HUDEP-2 (cell line): ENCODE measurements at regions not wholly inside any gene's neighbourhood (a gene's known extent, or its start where the extent isn't known, plus 50 kb on each side); places are given as distances from the start of the nearest gene placed in this dataset.

Experiments
- DNase-seq, 76 experiments: peaks; one replicate each; lab custom pipeline; 2025; ENCODE audit not compliant: unreplicated experiment in 76 of 76; lab: John Stamatoyannopoulos, UW

DNA sequence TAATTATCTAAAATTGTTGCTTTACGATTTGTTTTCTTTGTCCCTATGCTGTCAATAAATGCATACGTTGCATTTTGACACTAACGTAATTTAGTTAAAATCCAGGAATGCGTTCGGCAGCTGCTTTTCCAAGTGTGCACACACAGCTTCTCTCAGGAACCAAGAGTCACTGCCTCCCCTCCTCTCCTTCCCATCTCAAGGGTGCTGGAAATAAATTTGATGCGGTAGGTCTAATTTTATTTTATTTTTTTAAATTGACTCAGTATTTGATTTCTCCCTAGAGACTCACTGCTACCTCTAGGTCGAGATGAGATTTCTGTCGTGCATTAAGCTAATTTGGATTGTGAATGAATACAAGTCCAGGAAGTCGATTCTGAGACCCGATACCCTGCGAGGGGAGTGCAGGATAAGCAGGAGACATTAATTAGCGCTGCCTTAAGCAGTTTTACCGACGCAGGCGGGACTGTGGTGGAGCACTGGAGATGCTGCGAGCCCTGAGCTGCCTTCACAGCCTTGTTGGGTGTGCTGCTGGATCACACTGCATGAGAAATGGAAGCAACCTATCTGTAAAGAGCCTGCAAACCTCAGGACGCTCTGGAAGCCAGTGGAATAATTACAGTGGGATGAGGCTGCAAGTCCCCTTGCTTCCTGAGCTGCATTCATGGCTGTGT lies 381.2 kb downstream of the C6orf118 start:
- no peak for DNase-seq

DNA sequence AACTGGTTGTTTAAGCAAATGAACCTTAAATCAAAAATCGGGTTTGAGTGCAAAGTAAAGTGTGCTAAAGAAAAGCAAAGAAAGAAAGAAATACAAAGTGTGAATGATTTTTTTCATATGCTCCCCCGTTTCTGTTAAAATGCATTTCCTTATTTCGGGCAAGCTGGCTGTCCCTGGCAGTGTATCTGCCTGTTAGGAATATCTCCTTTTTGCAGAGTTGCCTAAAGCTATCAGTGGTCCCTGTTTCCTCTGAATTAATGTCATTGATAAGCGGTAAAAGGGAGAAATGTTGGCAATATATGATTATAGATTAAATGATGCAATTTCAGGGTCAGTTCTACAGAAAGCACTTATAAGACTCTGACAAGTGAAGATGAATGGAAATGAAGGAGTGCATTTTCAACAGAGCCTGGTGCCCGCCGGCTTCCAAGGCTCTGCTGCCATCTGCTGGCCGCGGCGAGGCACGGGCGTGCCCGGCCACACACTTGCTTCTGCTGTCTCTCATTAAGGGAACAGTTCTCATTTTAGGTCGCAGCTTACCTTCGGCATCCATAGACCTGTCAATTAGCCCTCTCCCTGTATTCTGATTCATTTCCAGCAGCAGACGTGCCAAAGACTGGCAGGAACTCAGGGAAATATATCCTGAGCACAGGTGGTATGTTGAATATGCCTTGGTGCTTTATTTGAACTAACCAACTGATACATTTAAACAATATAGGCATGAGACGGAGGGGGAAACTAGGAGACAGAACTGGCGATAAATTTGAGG lies 381.9 kb downstream of the C6orf118 start:
- DNase-seq, result peak in 47 of 76 experiments; percentile 1 to 69 (median 23)

DNA sequence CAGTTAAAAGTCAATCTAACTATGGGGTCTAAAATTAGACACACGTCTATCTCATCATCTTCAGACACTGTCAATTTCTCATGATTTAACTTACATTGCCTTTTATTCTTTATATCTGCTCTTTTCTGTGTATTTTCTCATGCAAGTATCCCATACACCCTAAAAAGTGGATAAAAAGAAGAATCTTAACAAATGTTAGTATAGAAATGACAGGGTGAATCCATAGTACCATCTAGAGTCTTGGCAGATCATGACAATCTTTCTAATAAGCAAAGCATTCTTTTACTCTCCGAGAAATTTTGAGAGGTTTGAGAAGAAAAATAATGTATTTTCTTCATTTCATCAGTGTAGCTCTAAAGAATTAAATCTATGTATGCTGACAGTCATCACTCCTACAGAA lies 382.7 kb downstream of the C6orf118 start:
- DNase-seq, result no peak

DNA sequence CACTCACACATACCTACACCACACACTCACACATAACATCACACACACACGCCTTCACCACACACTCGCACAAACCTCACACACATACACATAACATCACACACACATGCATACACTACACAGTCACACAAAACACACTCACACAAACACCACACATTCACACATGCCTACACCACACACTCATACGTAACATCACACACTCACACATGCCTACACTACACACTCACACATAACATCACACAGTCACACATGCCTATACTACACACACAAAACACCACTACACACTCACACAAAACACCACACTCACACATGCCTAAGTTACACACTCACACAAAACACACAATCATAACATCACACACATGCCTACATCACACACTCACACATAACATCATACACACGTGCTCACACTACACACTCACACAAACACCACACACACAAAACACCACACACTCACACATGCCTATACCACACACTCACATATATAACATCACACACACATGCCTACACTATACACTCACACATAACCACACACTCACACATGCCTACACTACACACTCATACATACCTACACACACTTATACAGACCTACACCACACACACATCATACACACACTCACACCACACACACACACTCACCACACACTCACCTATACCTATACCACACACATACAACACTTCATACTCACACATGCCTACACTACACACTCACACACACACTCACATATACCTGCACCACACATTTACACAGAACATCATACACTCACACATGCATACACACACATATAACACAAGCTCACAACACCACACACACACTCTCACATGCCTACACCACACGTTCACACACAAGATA lies 383.5 kb downstream of the C6orf118 start:
- no peak for DNase-seq

DNA sequence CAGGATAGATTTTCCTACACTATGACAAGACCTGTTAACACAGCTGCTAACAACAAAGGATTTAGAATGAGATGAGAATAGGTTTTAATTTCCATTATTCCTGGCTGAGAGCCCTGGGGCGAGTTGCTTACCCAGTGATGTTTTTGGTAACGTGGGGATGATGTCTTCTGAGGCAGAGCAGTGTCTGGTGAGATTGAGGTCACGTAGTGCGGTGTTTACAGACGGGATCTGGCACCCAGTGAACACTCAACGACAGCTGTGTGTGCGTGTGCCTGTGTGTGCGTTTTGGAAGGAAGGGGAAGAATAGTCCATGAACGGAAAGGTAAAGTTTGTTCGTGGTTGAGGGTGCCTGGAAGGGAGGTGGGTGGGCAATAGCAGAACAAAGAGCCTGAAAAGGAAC lies 384.7 kb downstream of the C6orf118 start:
- DNase-seq, result no peak

DNA sequence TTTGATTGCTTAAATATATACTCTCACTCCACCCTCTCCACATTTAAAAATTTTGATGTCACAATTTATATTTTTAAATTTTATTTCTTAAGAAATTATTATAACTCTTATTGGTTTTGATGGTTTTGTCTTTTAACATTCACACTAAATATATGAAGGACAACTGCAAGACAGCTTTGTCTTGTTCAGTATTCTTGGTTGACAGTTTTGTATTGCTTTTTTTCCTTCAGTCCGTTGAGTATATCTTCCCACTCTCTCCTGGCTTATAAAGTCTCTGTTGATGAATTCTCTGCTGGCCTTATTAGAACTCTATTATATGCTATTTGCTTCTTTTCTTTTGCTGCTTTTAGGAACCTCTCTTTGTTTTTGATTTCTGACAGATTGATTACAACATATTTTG lies 392.2 kb downstream of the C6orf118 start:
- no peak for DNase-seq

DNA sequence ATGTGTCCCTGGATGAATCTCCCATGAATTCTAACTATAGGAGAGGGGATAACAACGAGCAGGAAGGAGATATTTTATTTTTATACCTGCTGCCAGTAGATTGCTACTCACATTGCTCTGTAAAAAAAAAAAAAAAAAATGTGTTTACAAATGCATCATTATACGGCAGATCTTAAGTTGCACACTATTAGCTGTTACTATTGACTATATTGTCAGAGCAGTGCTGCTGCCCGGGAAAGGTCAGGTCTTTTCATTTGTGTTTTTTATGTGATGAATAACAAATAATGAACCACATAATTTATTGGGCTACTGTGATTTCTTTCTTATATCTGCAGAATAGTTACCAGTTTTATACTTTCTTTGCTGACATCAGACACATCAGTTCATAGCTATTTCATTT lies 393.3 kb downstream of the C6orf118 start:
- no peak for DNase-seq

DNA sequence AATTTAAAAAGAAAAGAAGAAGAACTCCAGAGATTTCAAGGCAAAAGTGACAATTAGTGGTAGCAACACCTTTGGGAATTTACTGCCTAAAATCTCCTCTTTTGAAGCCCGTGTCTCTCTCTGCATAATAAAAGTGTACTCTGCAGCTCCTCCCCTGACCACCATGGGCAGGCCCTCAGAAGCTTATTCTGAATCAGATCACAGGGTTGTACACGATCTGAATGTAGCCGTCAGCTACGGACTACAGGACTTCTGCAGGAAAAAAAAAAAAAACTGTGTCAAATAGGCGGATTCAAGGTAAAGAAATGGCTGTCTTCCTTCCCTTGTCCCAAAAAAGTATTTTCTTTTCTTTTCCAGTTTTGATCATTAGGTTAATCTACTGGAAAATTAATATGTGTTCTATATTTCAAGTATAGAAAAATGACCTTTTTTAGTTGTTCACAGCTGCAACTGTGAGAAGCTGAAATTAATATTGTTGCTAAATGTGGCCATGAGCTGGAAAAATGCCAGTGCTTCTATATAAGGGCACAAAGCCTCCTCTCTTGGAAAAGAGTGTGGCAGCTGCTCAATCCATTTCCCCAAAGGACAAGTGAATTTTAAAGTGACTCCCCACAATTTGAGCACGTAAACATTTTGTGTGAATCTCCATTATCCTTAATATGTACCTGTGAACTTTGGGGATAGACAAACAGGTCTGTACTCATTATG lies 397.4 kb downstream of the C6orf118 start:
- DNase-seq, result no peak

DNA sequence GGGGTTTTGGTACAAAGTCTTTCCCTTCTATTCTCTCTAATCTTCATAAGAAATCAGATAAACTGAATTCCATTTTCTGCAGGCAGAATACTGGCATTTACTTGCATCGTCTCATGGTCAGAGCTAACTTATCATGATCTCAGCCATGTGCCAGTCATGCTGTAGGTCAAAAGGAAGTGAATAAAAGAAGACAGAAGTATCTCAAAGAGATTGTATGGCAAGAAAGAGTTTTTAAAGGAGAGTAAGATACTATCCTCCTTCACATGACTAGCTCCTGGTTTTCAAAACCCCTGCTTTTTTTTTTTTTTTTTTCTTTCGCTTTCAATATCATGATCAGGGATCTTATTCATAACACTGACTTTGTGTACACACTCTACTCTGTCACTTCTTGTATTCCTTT lies 398.3 kb downstream of the C6orf118 start:
- DNase-seq, result no peak

DNA sequence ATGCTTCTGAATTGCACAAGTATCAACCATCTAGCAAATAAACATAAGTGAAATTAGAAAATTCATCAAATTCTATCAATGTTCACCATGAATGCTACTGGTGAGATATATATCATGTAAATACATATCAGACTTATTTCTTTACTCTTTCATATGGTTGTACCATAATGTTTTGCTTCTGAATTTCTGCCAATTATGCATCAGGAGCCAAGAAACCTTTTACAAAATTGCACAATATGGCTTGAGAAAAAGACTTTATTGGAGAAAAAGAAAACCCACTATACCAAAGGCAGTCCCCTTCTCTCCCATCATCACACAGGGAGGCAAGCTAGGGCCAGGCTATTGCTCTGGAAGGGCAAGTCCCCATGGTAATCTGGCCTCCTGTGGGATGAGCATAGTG lies 402.6 kb downstream of the C6orf118 start:
- no peak for DNase-seq

DNA sequence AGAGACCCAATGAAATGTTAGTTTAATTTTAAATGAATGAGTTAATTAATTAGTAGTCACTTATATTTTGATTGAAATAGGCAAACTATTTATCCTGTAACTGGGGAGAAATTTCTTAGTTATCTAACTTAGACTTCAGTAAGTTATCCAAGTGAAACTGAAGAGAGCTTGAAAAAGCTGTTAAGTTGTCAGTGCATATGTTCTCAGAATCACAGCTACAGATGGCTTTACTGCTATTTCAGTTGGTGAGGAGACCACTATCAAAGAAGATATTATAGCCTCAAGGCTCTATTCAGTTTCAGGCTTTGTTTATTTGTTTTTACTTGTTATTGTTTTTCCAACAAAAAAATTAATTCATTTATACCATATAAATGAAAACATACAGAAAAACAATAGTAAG lies 404.1 kb downstream of the C6orf118 start:
- DNase-seq, result no peak

DNA sequence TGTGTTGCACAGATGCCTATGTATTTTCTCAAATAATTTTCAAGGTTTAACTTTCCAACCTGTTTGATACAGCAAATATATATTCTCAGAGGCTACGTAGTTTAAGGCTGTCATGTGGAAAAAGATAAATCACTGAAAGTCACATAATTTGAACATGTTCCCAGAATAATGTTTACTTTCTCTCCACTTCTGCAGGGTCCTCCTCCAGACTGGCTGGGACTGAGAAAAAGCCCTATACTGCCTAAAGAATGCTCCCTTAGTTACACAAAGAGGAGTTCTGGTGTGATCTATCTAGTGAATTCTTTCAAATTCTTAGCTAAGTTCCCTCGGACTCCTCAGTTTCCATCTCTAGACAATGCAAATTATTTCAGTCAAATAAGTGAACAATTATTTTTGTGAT lies 411.0 kb downstream of the C6orf118 start:
- no peak for DNase-seq

DNA sequence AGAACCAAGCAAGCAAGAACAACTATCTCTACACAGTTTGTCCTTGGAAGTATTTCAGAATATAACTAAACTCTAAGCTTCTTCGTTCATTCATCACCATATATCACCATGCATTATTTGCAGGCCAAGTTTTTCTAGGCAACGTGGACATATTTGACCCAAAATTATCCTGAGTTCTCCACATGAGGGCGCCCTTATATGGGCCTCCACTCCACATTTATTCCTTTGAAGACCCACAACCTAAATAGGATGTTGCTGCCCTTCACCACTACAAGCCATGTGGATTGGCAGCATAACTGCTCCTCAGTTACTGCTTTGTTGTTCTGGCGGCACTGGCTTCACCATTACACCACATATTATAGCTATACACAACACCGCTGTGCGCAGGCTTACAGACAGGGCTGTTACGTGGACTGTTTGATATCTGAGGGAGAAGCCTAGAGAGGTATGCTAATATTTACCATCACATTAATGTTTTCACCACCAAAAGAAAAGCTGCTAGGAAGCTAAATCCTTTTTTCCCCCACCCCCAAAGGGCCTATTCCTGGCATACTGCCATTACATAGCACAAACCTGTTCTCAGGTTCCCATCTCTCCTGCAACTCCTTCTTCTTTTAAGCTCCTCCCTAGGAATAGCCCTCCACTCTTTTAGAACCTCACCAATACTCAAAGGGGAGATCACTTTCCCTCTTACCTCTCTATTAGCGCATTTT lies 411.7 kb downstream of the C6orf118 start:
- DNase-seq, result no peak

DNA sequence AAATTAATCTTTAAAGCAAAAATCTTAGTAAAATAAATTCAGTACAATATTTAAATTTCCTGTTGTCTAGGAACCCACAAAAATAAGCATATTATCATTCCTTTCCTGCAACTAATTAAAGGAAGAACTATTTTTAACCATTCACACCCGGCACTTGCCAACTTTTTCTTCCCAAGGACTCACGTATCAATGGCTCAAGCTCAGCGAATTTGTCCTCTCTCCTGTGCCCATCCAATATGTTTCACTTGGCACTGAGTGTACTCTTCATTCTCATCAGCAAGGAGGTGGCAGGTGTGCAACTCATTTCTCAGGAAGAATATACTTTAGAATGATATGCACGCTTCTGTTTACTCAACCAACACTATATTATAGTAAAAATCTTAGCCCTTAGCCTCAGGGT lies 419.4 kb downstream of the C6orf118 start:
- no peak for DNase-seq

DNA sequence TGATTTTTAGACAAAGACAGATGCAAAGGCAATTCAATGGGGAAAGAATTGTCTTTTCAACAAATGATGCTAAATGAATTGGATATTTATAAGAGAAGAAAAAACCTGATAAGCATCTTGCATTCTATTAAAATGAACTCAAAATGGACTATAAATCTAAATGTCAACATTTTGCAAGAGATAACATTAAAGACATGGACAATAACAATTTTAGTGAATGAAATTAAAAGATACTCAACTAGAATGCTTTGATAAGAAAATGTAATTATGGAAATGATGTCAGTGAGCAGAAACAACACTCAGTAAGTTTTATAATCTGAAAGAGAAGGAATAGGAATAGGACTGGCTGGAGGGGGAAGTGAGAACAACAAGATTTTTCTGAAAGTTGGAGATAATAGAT lies 421.7 kb downstream of the C6orf118 start:
- no peak for DNase-seq

DNA sequence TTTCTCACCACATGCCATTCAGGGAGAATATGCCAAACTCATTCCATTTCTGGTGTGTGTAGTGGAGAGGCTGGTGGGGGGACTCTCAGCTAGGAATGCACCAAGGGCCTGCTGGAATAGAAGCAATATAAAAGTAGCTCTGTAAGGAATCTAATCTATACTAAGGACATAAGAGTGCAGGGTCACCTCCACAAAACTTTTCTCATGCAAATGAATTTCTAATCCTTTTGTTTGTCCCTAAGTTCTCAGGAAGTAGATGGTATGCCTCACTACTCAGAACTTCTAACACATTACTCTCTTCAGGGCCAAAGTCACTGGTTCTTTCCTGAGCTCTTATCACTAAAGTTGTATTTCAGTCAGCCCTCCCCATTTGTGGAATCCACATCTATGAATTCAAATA lies 427.2 kb downstream of the C6orf118 start:
- DNase-seq, result no peak

DNA sequence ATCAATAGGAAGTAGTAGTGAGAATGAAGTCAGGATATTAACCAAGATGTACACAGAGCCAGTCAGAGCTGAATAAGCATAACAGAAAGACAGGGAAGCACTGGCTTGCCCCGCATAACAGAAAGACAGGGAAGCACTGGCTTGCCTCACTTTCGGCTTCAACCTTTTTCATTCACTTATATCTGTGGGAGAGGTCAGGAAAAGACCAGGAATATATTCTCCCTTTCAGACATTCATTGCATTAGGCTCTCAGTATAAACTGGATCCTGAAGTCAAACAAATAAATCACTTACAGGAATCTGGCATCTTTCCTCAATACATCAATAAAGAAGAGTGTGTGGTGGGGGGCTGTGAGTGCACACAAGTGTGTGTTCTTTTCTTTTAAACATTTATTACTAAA lies 437.6 kb downstream of the C6orf118 start:
- no peak for DNase-seq

DNA sequence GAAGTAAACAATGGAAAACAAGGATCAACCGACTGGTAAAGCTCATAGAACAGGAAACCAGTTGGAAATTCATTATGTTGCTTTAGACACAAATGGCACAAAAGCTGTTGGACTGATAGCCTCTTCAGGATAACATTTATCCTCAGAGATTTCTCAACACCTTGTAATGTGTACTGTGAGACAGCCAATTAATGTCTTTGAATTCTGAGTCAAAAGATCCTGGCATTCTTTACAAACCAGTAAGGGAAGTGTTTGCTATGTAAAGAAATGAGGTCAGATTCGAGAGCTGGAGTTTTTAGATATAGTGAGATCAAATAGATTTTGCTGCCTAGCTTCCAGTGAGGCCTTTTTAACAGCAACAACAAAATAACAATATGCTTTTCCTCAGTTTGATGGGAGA lies 439.2 kb downstream of the C6orf118 start:
- DNase-seq, result no peak

DNA sequence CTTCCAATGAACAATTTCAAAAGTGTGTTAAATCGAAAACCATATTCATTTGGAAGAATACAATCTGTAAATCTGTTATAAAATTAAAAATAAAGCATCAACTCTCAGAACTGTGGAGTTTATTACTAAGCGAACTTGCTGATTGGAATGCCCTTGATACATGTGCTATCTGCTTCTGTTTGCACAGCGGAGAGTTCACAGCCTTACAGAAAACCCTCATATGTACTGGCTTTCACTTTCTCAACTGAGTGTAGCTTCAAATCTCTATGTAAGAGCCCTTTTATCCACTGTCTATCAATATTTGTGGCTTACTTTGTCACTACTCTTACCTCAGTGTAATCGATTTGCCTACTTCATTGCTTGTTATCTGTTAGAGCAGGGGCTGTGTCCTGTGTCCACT lies 447.4 kb downstream of the C6orf118 start:
- DNase-seq, result no peak

DNA sequence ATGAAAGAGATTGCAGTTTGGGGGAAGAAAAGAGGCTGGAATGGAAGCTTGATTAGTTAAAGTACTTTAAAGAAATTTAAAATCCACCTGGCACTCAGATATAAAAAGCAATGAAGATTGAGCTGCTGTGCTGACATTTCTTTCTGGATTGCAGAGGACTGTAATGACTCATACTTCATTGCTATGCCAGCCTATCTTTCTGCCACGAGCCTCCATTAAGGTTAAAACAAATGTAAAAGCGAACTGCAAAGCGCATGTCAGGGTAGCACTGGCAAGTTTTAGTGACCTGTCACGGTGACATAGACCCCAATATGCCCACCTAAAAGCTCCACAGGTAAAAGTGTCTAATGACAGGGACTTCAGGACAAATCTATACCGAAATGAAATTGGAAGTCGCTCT lies 449.6 kb downstream of the C6orf118 start:
- DNase-seq, result no peak
